ENCODE measurements at regions not wholly inside any gene's neighbourhood (a gene's known extent, or its start where the extent isn't known, plus 50 kb on each side); places are given as distances from the start of the nearest gene placed in this dataset.

DNA sequence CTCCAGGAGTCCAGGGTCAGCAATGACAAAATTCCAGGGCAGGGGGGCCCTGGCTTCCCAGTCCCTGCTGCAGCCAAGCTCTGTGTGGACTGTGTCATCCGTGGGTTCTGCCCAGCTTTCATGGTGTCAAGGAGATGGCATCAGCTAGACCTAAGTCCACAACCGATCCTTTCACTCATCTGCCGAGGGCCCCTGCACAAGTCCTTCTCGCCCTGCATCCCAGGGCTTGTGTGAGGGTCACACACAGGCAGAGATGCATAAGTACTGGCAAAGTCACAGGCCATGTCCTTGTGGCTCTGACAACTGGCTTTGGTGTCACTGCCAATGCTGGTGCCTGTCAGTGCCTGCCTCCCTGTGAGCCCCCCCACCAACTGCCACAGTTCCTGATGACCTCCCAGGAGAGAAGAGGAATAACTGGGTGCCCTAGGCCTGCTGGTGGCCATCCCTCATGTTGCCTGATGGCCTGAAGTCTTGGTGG, 181.4 kb upstream of the CST7 start:
- in situ Hi-C loops (cut with HindIII; ENCODE audit: low sequenced_read_pairs) = no loop called here
- DNase-seq (ENCODE audit: low read depth) = no peak
- TF ChIP-seq, protein P1, sequence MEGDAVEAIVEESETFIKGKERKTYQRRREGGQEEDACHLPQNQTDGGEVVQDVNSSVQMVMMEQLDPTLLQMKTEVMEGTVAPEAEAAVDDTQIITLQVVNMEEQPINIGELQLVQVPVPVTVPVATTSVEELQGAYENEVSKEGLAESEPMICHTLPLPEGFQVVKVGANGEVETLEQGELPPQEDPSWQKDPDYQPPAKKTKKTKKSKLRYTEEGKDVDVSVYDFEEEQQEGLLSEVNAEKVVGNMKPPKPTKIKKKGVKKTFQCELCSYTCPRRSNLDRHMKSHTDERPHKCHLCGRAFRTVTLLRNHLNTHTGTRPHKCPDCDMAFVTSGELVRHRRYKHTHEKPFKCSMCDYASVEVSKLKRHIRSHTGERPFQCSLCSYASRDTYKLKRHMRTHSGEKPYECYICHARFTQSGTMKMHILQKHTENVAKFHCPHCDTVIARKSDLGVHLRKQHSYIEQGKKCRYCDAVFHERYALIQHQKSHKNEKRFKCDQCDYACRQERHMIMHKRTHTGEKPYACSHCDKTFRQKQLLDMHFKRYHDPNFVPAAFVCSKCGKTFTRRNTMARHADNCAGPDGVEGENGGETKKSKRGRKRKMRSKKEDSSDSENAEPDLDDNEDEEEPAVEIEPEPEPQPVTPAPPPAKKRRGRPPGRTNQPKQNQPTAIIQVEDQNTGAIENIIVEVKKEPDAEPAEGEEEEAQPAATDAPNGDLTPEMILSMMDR (IDR thresholded peaks at IDR 0.05; ENCODE audit: low read depth, low read length, missing control alignments) = no peak
- H3K4me3 ChIP-seq (ENCODE audit: low read depth, low read length) = no peak overlapping the region

DNA sequence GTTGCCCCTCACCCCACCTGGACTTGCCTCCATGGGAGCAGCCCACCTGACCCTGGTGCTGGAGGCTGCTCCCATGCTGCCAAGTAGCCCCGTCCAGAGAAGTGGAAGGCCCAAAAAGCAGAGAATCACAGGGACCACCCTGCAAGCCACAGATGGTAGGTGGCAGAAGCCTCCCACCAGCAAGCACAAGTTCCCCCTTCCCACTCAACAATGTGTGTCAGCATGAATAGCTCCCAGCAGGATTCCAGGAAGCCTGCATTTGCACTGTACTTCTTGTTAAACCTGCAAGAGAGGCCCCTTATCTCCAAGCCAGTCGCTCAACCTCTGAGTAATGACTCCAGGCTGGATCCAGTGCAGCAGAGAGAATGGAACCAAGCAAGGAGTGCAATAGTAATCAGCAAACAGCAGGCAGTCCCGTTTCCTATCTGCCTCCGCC, 180.8 kb upstream of the CST7 start:
- in situ Hi-C loops (cut with HindIII; ENCODE audit: low sequenced_read_pairs) = no loop called here
- TF ChIP-seq, protein P1 (IDR thresholded peaks at IDR 0.05; ENCODE audit: low read depth, low read length, missing control alignments) = no peak
- no peak overlapping the region for H3K4me3 ChIP-seq (ENCODE audit: low read depth, low read length)
- no peak for DNase-seq (ENCODE audit: low read depth)

DNA sequence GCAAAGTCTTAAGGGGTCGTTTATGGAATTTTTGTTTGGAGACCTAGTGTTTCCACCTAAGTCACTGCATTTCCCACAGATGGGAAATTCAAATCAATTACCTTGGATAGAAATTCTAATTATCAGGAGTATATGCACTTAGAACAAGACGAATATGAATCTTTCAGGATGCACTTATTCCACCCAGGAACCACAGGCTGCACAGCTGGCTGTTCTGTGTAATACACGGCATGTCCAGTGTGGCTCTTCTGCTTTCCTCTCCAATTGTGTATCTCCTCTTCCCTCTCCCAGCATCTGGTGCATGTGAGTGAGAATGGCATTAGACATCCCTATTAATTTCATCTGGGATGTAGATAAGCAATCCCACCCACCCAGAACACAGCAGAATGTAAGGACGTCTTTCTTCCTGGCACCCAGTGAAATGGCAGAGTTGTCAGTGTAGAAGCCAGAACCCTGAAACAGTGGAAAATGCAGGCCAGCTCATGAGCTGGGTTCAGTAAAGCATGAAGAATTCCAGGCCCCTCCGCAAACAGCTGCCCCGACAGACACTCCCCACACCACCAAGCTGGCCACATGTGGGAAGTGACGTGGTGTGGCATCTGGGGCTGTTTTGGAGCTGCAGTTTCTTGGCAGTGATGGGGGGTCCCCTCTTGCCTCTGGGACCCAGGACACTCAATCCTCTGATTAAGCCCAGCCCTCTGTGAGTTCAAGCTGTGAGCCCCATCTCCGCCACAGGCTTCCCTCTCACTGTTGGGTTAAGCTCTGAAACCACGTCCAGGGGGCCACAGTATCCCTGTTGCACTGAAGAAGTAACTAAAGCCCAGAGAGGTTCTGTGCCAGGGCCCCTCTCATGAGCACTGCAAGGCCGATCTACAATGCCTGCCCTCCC, 180.1 kb upstream of the CST7 start:
- no peak overlapping the region for H3K4me3 ChIP-seq (ENCODE audit: low read depth, low read length)
- TF ChIP-seq, protein P1 (IDR thresholded peaks at IDR 0.05; ENCODE audit: low read depth, low read length, missing control alignments) = no peak
- no peak for DNase-seq (ENCODE audit: low read depth)
- in situ Hi-C loops (cut with HindIII; ENCODE audit: low sequenced_read_pairs) = no loop called here

DNA sequence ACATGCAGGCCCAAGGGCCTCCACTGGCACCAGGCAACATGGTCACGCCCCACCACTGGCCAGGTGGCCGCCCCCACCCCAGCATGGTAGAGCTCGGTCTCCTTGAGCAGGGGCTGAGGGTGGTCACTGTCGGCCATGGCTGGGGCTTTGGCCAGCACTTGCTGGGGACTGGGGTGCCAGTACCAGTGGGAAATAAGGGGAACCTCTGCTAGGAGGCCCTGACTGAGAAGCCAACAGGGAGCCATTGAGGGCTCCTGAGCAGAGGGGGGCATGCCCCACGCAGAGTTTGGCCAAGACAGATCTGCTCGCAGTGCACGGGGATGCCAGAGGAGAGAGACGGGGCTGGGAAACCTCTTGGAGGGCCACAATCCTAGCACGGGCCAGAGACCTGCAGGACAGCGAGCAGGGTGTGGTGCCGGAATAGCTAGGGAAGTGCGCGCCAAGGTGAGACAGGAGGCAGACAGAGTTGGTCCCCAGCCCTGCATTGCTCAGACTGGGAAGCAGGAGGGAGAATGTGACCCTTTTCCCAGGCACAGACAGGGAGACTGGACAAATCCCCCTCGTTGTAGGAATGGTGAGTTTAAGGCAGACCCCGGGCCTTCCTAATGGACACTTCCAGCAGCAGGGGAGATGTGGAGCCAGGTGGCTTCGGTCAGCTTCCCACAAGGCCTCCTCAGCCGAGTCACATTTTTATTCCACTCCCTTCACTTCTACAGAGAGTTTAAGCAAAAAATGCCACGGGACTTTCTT, 179.0 kb upstream of the CST7 start:
- in situ Hi-C loops (cut with HindIII; ENCODE audit: low sequenced_read_pairs) = no loop called here
- TF ChIP-seq, protein P1 (IDR thresholded peaks at IDR 0.05; ENCODE audit: low read depth, low read length, missing control alignments) = no peak
- DNase-seq (ENCODE audit: low read depth) = no peak

DNA sequence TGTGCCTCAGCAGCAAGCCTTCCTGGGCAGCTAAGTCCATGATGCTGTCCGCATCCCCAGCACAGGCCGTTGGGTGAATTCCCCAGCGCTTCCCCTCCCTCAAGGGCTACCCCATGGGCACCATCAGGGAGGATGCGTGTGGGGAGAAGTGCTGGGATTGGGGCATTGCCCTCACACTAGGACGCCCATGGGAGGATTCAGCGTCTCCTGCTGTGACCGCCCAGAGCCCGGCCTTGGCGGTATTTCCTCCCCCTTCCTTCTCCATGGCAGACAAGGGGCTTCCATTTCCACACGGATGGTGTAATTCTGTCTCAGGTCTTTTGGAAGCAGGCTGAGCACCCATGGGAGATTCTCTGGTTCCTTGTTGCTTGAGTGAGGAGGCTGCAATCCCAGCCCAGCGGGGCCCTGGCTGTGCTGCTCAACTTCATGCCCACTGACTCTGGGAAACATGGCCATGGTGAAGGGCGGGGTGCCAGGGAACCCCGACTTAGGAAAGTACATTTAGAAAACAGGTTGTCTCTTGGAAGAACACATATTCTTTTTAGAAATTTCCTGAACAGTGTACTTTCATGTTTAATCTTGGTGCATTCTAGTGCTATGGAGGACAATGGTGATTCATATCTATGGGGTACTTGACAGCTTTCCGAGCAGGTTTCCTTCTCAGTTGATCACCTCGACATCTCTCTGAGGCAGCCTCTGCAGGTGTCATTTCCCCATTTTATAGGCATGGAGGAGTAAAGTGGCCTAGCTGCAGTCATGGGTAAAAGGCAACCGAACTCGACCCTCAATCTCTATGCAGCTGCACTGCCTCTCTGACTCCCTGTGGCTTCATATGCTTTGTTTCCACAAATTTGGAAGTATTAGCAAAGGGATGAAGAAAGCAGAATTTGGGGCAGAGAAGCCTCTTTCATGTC, 178.2 kb upstream of the CST7 start:
- TF ChIP-seq, protein P1 (IDR thresholded peaks at IDR 0.05; ENCODE audit: low read depth, low read length, missing control alignments) = no peak
- in situ Hi-C loops (cut with HindIII; ENCODE audit: low sequenced_read_pairs) = no loop called here
- H3K4me3 ChIP-seq (ENCODE audit: low read depth, low read length) = no peak overlapping the region
- DNase-seq (ENCODE audit: low read depth) = no peak

More for the DNA sequence above, 179.0 kb upstream of the CST7 start:
- H3K4me3 ChIP-seq (ENCODE audit: low read depth, low read length) = no peak overlapping the region
